ENCODE measurements at regions not wholly inside any gene's neighbourhood (a gene's known extent, or its start where the extent isn't known, plus 50 kb on each side); places are given as distances from the start of the nearest gene placed in this dataset.

- DNase-seq = no peak
Measured at GRCh38 chr12:20282401-20282800, 85.9 kb upstream of the PDE3A start.

GRCh38 chr12:20283482-20283881, 84.9 kb upstream of the PDE3A start:
- DNase-seq = no peak

GRCh38 chr12:20289520-20289919, 78.8 kb upstream of the PDE3A start:
- DNase-seq = no peak

DNA sequence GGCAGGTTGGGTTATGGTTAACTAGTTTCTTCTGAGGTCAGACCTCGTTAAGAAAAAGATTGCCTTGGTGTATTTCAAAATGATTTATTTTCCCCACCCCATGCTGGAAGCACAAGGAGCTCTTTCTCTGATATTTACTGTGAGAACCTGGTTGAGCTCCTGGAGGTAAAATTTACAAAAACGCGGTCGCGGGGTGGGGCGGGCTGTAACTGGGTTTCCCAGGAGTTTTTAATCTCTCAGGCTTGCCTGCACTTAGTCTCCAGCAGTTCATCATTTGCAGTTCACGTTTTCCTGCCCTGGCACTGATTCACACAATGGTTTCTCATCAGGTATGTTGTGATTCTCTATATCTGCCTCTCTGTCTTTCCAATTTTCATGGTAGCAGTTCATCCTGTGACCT, 67.9 kb upstream of the PDE3A start:
- no peak for DNase-seq

DNA sequence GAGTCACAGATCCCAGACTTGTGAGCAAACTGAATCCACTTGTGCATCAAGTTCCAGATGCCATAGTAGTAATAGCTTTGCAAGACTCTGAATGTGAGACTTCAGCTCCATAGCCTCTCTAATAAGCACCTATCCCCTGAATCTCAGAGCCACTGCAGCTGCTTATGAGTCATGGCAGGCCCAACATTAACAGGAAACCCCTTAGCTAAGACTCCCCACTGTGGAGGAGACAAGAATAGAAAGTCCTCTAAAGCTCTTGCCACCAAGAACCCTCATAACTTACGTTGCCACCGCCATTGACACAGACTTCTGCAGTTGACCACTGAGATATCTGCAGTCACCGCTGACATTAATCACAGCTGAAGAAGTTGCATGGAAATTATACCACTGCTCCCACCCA, 62.9 kb upstream of the PDE3A start:
- no peak for DNase-seq

- DNase-seq = no peak
Measured at GRCh38 chr12:20309504-20310148, 58.7 kb upstream of the PDE3A start.

DNA sequence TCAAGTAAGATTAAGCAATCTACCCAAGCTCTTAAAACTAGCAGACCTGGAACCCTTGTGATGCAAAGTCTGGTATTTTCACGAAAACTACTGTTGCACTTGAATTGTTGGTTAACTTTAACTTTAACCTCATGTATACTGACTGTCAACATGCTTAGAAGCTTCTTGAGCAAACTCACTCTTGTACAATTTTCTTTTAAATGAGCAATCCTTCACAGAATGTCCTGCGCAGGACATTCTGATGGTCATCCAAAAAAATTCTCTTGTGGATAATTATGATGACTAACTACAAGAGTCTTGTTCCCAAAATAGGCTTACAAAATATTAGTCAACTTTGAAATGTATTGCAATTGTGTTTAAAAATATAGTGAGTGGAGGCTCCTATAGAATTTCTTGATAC, 54.0 kb upstream of the PDE3A start:
- no peak for DNase-seq

- DNase-seq = no peak
Measured at GRCh38 chr12:20317554-20317953, 50.8 kb upstream of the PDE3A start.
